ENCODE measurements at regions not wholly inside any gene's neighbourhood (a gene's known extent, or its start where the extent isn't known, plus 50 kb on each side); places are given as distances from the start of the nearest gene placed in this dataset.

DNA sequence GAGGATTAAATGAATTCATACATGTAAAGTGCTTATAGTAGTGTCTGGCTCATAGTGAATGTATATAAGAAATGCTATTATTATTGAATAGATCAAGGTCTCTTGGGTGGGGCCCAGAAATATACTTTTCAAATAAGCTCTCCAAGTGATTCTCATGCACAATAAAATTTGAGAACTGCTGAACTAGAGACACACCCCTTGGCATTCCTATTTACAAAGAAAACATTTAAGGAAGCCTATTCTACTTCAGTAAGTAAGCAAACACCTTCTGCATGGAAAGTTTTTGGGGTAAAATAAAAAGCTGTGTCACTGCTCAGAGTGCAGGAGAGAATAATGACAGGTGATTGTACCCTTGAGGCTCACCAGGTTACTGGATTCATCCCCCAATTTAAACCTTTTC lies 75.2 kb downstream of the EOMES start:
- H2AK5ac ChIP-seq (ENCODE audit: insufficient read length, low read length), result no peak overlapping the region
- TF ChIP-seq, protein P1, sequence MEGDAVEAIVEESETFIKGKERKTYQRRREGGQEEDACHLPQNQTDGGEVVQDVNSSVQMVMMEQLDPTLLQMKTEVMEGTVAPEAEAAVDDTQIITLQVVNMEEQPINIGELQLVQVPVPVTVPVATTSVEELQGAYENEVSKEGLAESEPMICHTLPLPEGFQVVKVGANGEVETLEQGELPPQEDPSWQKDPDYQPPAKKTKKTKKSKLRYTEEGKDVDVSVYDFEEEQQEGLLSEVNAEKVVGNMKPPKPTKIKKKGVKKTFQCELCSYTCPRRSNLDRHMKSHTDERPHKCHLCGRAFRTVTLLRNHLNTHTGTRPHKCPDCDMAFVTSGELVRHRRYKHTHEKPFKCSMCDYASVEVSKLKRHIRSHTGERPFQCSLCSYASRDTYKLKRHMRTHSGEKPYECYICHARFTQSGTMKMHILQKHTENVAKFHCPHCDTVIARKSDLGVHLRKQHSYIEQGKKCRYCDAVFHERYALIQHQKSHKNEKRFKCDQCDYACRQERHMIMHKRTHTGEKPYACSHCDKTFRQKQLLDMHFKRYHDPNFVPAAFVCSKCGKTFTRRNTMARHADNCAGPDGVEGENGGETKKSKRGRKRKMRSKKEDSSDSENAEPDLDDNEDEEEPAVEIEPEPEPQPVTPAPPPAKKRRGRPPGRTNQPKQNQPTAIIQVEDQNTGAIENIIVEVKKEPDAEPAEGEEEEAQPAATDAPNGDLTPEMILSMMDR (conservative IDR thresholded peaks at IDR 0.05), result no peak
- H3K4me1 ChIP-seq (ENCODE audit: insufficient read depth, low read length), result no peaks in the 10 kb centered on the region
- no peak overlapping the region for H3K4me3 Mint-ChIP-seq
- H3K4me1 Mint-ChIP-seq, result peaks cover 3 to 6% of the 10 kb centered on the region in 2 experiments; a peak in 2 of 4 replicates
- H3K79me1 ChIP-seq (ENCODE audit: insufficient read depth, low read depth, low read length, poor library complexity, severe bottlenecking), result no peaks in the 10 kb centered on the region
- no peaks in the 10 kb centered on the region for H3K23me2 ChIP-seq (ENCODE audit: insufficient read length, low read depth, low read length, poor library complexity, severe bottlenecking)
- H3K27me3 ChIP-seq (ENCODE audit: insufficient read depth, low read length), result no peaks in the 10 kb centered on the region
- no peak overlapping the region for H3K27ac ChIP-seq (ENCODE audit: insufficient read length, low read depth, low read length)
- H3K27ac Mint-ChIP-seq, result no peak overlapping the region
- no peaks in the 10 kb centered on the region for H3K36me3 Mint-ChIP-seq (ENCODE audit: insufficient read depth in 1 of 3, low read depth in 3 of 3)
- no peak overlapping the region for H3K9ac ChIP-seq (ENCODE audit: extremely low read depth, insufficient read length, low read length)
- H4K20me1 ChIP-seq (ENCODE audit: control insufficient read depth, insufficient read depth, insufficient read length), result no peaks in the 10 kb centered on the region
- no peaks in the 10 kb centered on the region for H3K79me2 ChIP-seq (ENCODE audit: insufficient read depth, low read length)
- H2BK20ac ChIP-seq (ENCODE audit: low read depth, low read length, poor library complexity, severe bottlenecking), result no peak overlapping the region
- H3K9me3 ChIP-seq (ENCODE audit: control insufficient read depth, low read depth, low read length), result no peaks in the 10 kb centered on the region
- H3K23ac ChIP-seq (ENCODE audit: insufficient read length, low read depth, low read length), result no peak overlapping the region
- no peaks in the 10 kb centered on the region; a peak in 1 of 5 replicates for H3K9me3 Mint-ChIP-seq
- no peak overlapping the region for H3K18ac ChIP-seq (ENCODE audit: insufficient read length, low read depth, low read length)
- no peak overlapping the region for H2BK120ac ChIP-seq (ENCODE audit: low read depth, low read length, poor library complexity, severe bottlenecking)
- H3K4ac ChIP-seq (ENCODE audit: low read depth, low read length), result no peak overlapping the region
- H3K27me3 Mint-ChIP-seq (ENCODE audit: low read depth), result no peaks in the 10 kb centered on the region
- no peak overlapping the region for H2BK15ac ChIP-seq (ENCODE audit: low read depth, low read length)
- DNase-seq, result no peak
- no peak overlapping the region for H3K56ac ChIP-seq (ENCODE audit: insufficient read length, low read depth, low read length)
- H2BK5ac ChIP-seq (ENCODE audit: insufficient read length, low read length), result no peak overlapping the region
- no peak overlapping the region for H3K4me2 ChIP-seq (ENCODE audit: insufficient read depth, insufficient read length, low read length)
- no peak overlapping the region for H4K91ac ChIP-seq (ENCODE audit: insufficient read length, low read depth, low read length)
- H4K5ac ChIP-seq (ENCODE audit: insufficient read length, low read depth, low read length), result no peak overlapping the region
- no peak overlapping the region for H2BK12ac ChIP-seq (ENCODE audit: insufficient read length, low read depth, low read length)
- no peak overlapping the region for H3T11ph ChIP-seq (ENCODE audit: low read length)
- H2AFZ ChIP-seq (ENCODE audit: low read length), result no peak overlapping the region
- H3K14ac ChIP-seq (ENCODE audit: insufficient read depth, low read length), result no peak overlapping the region
- H4K8ac ChIP-seq (replicated peaks; ENCODE audit: insufficient read length, low read depth, low read length), result no peak overlapping the region
